HEK293 (cell line): ENCODE measurements at regions not wholly inside any gene's neighbourhood (a gene's known extent, or its start where the extent isn't known, plus 50 kb on each side); places are given as distances from the start of the nearest gene placed in this dataset.

Experiments used
- CTCF ChIA-PET: fragments of 350-600 bp; formaldehyde crosslinking; extraction: SDS; loops from one replicate; lab custom pipeline; 2021; ENCODE audit warnings: antibody characterized with exemption; lab: Yijun Ruan, JAX
- POLR2A ChIA-PET: fragments of 300-600 bp; formaldehyde crosslinking; extraction: SDS; loops from one replicate; lab custom pipeline; 2020; ENCODE audit warnings: antibody characterized with exemption, inconsistent platforms; lab: Yijun Ruan, JAX
- H3K27ac ChIP-seq: fragments of 200-500 bp; sonication (Bioruptor generic); 2 replicates; pipeline ENCODE4 v1.5.1; 2014; ENCODE audit warnings: low read depth, low read length, control low read depth, inconsistent platforms; ENCODE audit errors: extremely low read depth
- H3K36me3 ChIP-seq, 2 experiments: fragments of 200-500 bp in 1 of 2; sonication (Bioruptor generic) in 1 of 2; 1 replicate in 1 of 2; 2 replicates in 1 of 2; pipeline ENCODE4 v1.5.1; 2014 to 2017; ENCODE audit warnings: inconsistent platforms in 2 of 2, low read length in 2 of 2; ENCODE audit not compliant: control insufficient read depth in 2 of 2, insufficient read depth in 1 of 2
- H3K4me1 ChIP-seq: fragments of 200-500 bp; sonication (Bioruptor generic); 2 replicates; pipeline ENCODE4 v1.5.1; 2014; ENCODE audit warnings: mild to moderate bottlenecking, low read length, inconsistent platforms; ENCODE audit not compliant: control insufficient read depth, insufficient read depth
- H3K4me3 ChIP-seq: 2 replicates; pipeline ENCODE4 v1.5.1; 2011; ENCODE audit warnings: low read depth, mild to moderate bottlenecking, control low read depth, low read length, moderate library complexity
- H3K9me3 ChIP-seq: fragments of 200-500 bp; sonication (Bioruptor generic); 2 replicates; pipeline ENCODE4 v1.5.1; 2014; ENCODE audit warnings: low read depth, low read length, inconsistent platforms; ENCODE audit not compliant: control insufficient read depth, insufficient read depth
- FEZF1 ChIP-seq: fragments of 450-650 bp; formaldehyde crosslinking; IDR thresholded peaks from 2 replicates; pipeline ENCODE4 v1.5.1; 2016; ENCODE audit warnings: missing biosample characterization, missing genetic modification characterization
- HOXA7 ChIP-seq: sonication (generic); formaldehyde crosslinking; IDR thresholded peaks from 2 replicates; pipeline ENCODE4 v1.8.1; 2022; ENCODE audit warnings: missing genetic modification reagents, borderline replicate concordance
- KLF7 ChIP-seq: fragments of 450-650 bp; formaldehyde crosslinking; IDR thresholded peaks from 2 replicates; pipeline ENCODE4 v1.5.1; 2016; ENCODE audit warnings: missing biosample characterization, missing genetic modification characterization, borderline replicate concordance
- MYNN ChIP-seq: fragments of 450-650 bp; formaldehyde crosslinking; IDR thresholded peaks from 2 replicates; pipeline ENCODE4 v1.5.1; 2016; ENCODE audit warnings: missing biosample characterization, missing genetic modification characterization, borderline replicate concordance
- MZF1 ChIP-seq: fragments of 450-650 bp; formaldehyde crosslinking; IDR thresholded peaks from 2 replicates; pipeline ENCODE4 v1.5.1; 2017; ENCODE audit warnings: missing biosample characterization, missing genetic modification characterization, borderline replicate concordance
- SP2 ChIP-seq: fragments of 450-650 bp; formaldehyde crosslinking; IDR thresholded peaks from 2 replicates; pipeline ENCODE4 v1.5.1; 2016; ENCODE audit warnings: missing biosample characterization, missing genetic modification characterization
- YY1 ChIP-seq: fragments of 450-650 bp; formaldehyde crosslinking; IDR thresholded peaks from 2 replicates; pipeline ENCODE4 v1.5.1; 2018; ENCODE audit warnings: missing biosample characterization, missing genetic modification characterization
- ZBTB17 ChIP-seq: fragments of 450-650 bp; formaldehyde crosslinking; IDR thresholded peaks from 2 replicates; pipeline ENCODE4 v1.5.1; 2016; ENCODE audit warnings: missing biosample characterization, missing genetic modification characterization
- ZFP41 ChIP-seq: fragments of 450-650 bp; formaldehyde crosslinking; IDR thresholded peaks from 2 replicates; pipeline ENCODE4 v1.5.1; 2016; ENCODE audit warnings: missing biosample characterization, missing genetic modification characterization, borderline replicate concordance
- ZNF10 ChIP-seq: fragments of 450-650 bp; formaldehyde crosslinking; IDR thresholded peaks from 2 replicates; pipeline ENCODE4 v1.5.1; 2017; ENCODE audit warnings: missing biosample characterization, missing genetic modification characterization
- ZNF140 ChIP-seq: fragments of 450-650 bp; formaldehyde crosslinking; IDR thresholded peaks from 2 replicates; pipeline ENCODE4 v1.5.1; 2016; ENCODE audit warnings: missing biosample characterization, missing genetic modification characterization
- ZNF174 ChIP-seq: fragments of 450-650 bp; formaldehyde crosslinking; IDR thresholded peaks from 2 replicates; pipeline ENCODE4 v1.5.0; 2017; ENCODE audit warnings: missing biosample characterization, mild to moderate bottlenecking, missing genetic modification characterization
- ZNF214 ChIP-seq: fragments of 450-650 bp; formaldehyde crosslinking; IDR thresholded peaks from 2 replicates; pipeline ENCODE4 v1.5.1; 2017; ENCODE audit warnings: missing biosample characterization, mild to moderate bottlenecking, missing genetic modification characterization, borderline replicate concordance
- ZNF221 ChIP-seq: fragments of 450-650 bp; formaldehyde crosslinking; IDR thresholded peaks from 2 replicates; pipeline ENCODE4 v1.5.1; 2017; ENCODE audit warnings: missing biosample characterization, missing genetic modification characterization, borderline replicate concordance
- ZNF292 ChIP-seq: fragments of 450-650 bp; formaldehyde crosslinking; IDR thresholded peaks from 2 replicates; pipeline ENCODE4 v1.5.1; 2016; ENCODE audit warnings: low read depth, missing biosample characterization, missing genetic modification characterization, borderline replicate concordance
- ZNF341 ChIP-seq: fragments of 450-650 bp; formaldehyde crosslinking; IDR thresholded peaks from 2 replicates; pipeline ENCODE4; 2016; ENCODE audit warnings: low read depth, missing biosample characterization, missing genetic modification characterization
- ZNF416 ChIP-seq: fragments of 450-650 bp; formaldehyde crosslinking; IDR thresholded peaks from 2 replicates; pipeline ENCODE4 v1.5.1; 2016; ENCODE audit warnings: missing biosample characterization, missing genetic modification characterization
- ZNF433 ChIP-seq: fragments of 450-650 bp; formaldehyde crosslinking; IDR thresholded peaks from 2 replicates; pipeline ENCODE4 v1.5.1; 2016; ENCODE audit warnings: missing biosample characterization, missing genetic modification characterization, low read depth
- ZNF514 ChIP-seq: fragments of 450-650 bp; formaldehyde crosslinking; IDR thresholded peaks from 2 replicates; pipeline ENCODE4 v1.5.1; 2016; ENCODE audit warnings: missing biosample characterization, missing genetic modification characterization
- ZNF623 ChIP-seq: fragments of 450-650 bp; formaldehyde crosslinking; IDR thresholded peaks from 2 replicates; pipeline ENCODE4 v1.5.1; 2016; ENCODE audit warnings: missing biosample characterization, missing genetic modification characterization
- ZNF624 ChIP-seq: fragments of 450-650 bp; formaldehyde crosslinking; IDR thresholded peaks from 2 replicates; pipeline ENCODE4 v1.5.1; 2017; ENCODE audit warnings: missing biosample characterization, missing genetic modification characterization
- TF ChIP-seq, protein P1 (sequence below): fragments of 450-650 bp; IDR thresholded peaks from 2 replicates; pipeline ENCODE4 v1.5.1; 2018; ENCODE audit warnings: missing biosample characterization, missing genetic modification characterization
- TF ChIP-seq, protein P2 (sequence below): IDR thresholded peaks from 2 replicates; pipeline ENCODE4 v1.6.1; 2011; ENCODE audit warnings: mild to moderate bottlenecking, low read depth, low read length, borderline replicate concordance
- TF ChIP-seq, protein P3 (sequence below): fragments of 450-650 bp; formaldehyde crosslinking; IDR thresholded peaks from 2 replicates; pipeline ENCODE4 v1.5.1; 2016; ENCODE audit warnings: missing biosample characterization, missing genetic modification characterization
- TF ChIP-seq, protein P4 (sequence below): fragments of 450-650 bp; formaldehyde crosslinking; IDR thresholded peaks from 2 replicates; pipeline ENCODE4 v1.5.1; 2016; ENCODE audit warnings: missing biosample characterization, missing genetic modification characterization, borderline replicate concordance

GRCh38 chr9:87392086-87392485 is 105.6 kb upstream of the DAPK1 start:
- no peak overlapping the region for H3K4me3 ChIP-seq
- H3K9me3 ChIP-seq = no peaks in the 10 kb centered on the region
- no peaks in the 10 kb centered on the region for H3K36me3 ChIP-seq
- ChIA-PET POLR2A (no interaction called here), CTCF (no interaction called here)
- H3K4me1 ChIP-seq = no peaks in the 10 kb centered on the region
- no peak for TF ChIP-seq ZNF624 (tag by site-specific recombination)
- TF ChIP-seq ZNF433 (tag by site-specific recombination) = no peak
- TF ChIP-seq MZF1 (tag by site-specific recombination) = no peak
- TF ChIP-seq ZNF292 (tag by site-specific recombination) = no peak
- TF ChIP-seq ZNF140 (tag by site-specific recombination) = no peak
- no peak for TF ChIP-seq KLF7
- TF ChIP-seq, protein P1, sequence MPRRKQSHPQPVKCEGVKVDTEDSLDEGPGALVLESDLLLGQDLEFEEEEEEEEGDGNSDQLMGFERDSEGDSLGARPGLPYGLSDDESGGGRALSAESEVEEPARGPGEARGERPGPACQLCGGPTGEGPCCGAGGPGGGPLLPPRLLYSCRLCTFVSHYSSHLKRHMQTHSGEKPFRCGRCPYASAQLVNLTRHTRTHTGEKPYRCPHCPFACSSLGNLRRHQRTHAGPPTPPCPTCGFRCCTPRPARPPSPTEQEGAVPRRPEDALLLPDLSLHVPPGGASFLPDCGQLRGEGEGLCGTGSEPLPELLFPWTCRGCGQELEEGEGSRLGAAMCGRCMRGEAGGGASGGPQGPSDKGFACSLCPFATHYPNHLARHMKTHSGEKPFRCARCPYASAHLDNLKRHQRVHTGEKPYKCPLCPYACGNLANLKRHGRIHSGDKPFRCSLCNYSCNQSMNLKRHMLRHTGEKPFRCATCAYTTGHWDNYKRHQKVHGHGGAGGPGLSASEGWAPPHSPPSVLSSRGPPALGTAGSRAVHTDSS = no peak
- no peak for TF ChIP-seq ZNF341 (tag by site-specific recombination)
- TF ChIP-seq ZBTB17 (tag by site-specific recombination) = no peak
- TF ChIP-seq, protein P2, sequence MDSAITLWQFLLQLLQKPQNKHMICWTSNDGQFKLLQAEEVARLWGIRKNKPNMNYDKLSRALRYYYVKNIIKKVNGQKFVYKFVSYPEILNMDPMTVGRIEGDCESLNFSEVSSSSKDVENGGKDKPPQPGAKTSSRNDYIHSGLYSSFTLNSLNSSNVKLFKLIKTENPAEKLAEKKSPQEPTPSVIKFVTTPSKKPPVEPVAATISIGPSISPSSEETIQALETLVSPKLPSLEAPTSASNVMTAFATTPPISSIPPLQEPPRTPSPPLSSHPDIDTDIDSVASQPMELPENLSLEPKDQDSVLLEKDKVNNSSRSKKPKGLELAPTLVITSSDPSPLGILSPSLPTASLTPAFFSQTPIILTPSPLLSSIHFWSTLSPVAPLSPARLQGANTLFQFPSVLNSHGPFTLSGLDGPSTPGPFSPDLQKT = no peak
- no peak for TF ChIP-seq SP2 (tag by site-specific recombination)
- no peak for TF ChIP-seq ZFP41 (tag by site-specific recombination)
- TF ChIP-seq MYNN (tag by site-specific recombination) = no peak
- no peak for TF ChIP-seq ZNF416 (tag by site-specific recombination)
- TF ChIP-seq HOXA7 (CRISPR knock-in tag) = no peak
- no peak for TF ChIP-seq ZNF214
- TF ChIP-seq ZNF514 (tag by site-specific recombination) = no peak
- TF ChIP-seq ZNF10 (tag by site-specific recombination) = no peak
- TF ChIP-seq, protein P3, sequence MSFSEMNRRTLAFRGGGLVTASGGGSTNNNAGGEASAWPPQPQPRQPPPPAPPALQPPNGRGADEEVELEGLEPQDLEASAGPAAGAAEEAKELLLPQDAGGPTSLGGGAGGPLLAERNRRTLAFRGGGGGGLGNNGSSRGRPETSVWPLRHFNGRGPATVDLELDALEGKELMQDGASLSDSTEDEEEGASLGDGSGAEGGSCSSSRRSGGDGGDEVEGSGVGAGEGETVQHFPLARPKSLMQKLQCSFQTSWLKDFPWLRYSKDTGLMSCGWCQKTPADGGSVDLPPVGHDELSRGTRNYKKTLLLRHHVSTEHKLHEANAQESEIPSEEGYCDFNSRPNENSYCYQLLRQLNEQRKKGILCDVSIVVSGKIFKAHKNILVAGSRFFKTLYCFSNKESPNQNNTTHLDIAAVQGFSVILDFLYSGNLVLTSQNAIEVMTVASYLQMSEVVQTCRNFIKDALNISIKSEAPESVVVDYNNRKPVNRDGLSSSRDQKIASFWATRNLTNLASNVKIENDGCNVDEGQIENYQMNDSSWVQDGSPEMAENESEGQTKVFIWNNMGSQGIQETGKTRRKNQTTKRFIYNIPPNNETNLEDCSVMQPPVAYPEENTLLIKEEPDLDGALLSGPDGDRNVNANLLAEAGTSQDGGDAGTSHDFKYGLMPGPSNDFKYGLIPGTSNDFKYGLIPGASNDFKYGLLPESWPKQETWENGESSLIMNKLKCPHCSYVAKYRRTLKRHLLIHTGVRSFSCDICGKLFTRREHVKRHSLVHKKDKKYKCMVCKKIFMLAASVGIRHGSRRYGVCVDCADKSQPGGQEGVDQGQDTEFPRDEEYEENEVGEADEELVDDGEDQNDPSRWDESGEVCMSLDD (tag by site-specific recombination) = no peak
- no peak for TF ChIP-seq ZNF174
- TF ChIP-seq, all 188 proteins: peak for 0
- H3K27ac ChIP-seq = no peak overlapping the region

- no peak for TF ChIP-seq ZNF221 (tag by site-specific recombination)
- TF ChIP-seq ZNF623 = no peak
- TF ChIP-seq FEZF1 (tag by site-specific recombination) = no peak
- TF ChIP-seq, protein P4, sequence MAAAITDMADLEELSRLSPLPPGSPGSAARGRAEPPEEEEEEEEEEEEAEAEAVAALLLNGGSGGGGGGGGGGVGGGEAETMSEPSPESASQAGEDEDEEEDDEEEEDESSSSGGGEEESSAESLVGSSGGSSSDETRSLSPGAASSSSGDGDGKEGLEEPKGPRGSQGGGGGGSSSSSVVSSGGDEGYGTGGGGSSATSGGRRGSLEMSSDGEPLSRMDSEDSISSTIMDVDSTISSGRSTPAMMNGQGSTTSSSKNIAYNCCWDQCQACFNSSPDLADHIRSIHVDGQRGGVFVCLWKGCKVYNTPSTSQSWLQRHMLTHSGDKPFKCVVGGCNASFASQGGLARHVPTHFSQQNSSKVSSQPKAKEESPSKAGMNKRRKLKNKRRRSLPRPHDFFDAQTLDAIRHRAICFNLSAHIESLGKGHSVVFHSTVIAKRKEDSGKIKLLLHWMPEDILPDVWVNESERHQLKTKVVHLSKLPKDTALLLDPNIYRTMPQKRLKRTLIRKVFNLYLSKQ = no peak
- no peak for TF ChIP-seq YY1
- Histone ChIP-seq H3K4me3 (no peak overlapping the region), H3K36me3 (no peaks in the 10 kb centered on the region), H3K27ac (no peak overlapping the region), H3K4me1 (no peaks in the 10 kb centered on the region), H3K9me3 (no peaks in the 10 kb centered on the region)
- CTCF ChIA-PET = interaction anchor here (0.8 kb wide), 1 partner anchor 12 kb away, joined by 3 read pairs; no protein-coding TSS in a partner anchor
- POLR2A ChIA-PET = no interaction called here
These were observed 103.9 kb upstream of the DAPK1 start for GRCh38 chr9:87393706-87394230.
